ENCODE measurements at regions not wholly inside any gene's neighbourhood (a gene's known extent, or its start where the extent isn't known, plus 50 kb on each side); places are given as distances from the start of the nearest gene placed in this dataset.
A peak's percentile ranks its signal among the peaks of the same experiment; 100 is the strongest.
"Not testable (repeated sequence)": the region's sequence is repeated elsewhere in the genome, so short reads cannot be mapped to it uniquely, and the experiment has no call there.

- no peak overlapping the region for H3K4me3 ChIP-seq (replicated peaks; ENCODE audit: low read depth, low read length)
- peak; percentile 67 for DNase-seq (ENCODE audit: low read depth)
- TF ChIP-seq, protein P1, sequence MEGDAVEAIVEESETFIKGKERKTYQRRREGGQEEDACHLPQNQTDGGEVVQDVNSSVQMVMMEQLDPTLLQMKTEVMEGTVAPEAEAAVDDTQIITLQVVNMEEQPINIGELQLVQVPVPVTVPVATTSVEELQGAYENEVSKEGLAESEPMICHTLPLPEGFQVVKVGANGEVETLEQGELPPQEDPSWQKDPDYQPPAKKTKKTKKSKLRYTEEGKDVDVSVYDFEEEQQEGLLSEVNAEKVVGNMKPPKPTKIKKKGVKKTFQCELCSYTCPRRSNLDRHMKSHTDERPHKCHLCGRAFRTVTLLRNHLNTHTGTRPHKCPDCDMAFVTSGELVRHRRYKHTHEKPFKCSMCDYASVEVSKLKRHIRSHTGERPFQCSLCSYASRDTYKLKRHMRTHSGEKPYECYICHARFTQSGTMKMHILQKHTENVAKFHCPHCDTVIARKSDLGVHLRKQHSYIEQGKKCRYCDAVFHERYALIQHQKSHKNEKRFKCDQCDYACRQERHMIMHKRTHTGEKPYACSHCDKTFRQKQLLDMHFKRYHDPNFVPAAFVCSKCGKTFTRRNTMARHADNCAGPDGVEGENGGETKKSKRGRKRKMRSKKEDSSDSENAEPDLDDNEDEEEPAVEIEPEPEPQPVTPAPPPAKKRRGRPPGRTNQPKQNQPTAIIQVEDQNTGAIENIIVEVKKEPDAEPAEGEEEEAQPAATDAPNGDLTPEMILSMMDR (IDR thresholded peaks at IDR 0.05; ENCODE audit: low read length, missing control alignments), result peak; percentile 84
Observed at GRCh38 chr1:147389532-147390184, 147.2 kb downstream of the CHD1L start.

- no peak overlapping the region for H3K4me3 ChIP-seq (replicated peaks; ENCODE audit: low read depth, low read length)
- no peak for DNase-seq (ENCODE audit: low read depth)
- TF ChIP-seq, protein P1 (IDR thresholded peaks at IDR 0.05; ENCODE audit: low read length, missing control alignments), result no peak
Observed at GRCh38 chr1:147390185-147390542, 147.7 kb downstream of the CHD1L start.

DNA sequence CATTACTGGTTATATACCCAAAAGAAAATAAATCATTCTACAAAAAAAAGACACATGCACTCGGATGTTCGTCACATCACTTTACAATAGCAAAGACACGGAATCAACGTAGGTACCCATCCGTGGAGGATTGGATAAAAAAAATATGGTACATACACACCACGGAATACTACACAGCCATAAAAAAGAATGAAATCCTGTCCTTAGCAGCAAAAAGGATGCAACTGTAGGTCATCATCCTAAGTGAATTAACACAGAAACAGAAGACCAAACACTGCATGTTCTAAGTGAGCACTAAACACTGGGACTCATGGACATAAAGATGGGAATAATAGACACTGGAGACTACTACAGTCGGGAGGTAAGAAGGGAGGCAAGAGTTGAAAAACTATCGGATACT, 148.6 kb downstream of the CHD1L start:
- no peak overlapping the region for H3K4me3 ChIP-seq (replicated peaks; ENCODE audit: low read depth, low read length)
- TF ChIP-seq, protein P1 (IDR thresholded peaks at IDR 0.05; ENCODE audit: low read length, missing control alignments), result no peak
- no peak for DNase-seq (ENCODE audit: low read depth)

DNA sequence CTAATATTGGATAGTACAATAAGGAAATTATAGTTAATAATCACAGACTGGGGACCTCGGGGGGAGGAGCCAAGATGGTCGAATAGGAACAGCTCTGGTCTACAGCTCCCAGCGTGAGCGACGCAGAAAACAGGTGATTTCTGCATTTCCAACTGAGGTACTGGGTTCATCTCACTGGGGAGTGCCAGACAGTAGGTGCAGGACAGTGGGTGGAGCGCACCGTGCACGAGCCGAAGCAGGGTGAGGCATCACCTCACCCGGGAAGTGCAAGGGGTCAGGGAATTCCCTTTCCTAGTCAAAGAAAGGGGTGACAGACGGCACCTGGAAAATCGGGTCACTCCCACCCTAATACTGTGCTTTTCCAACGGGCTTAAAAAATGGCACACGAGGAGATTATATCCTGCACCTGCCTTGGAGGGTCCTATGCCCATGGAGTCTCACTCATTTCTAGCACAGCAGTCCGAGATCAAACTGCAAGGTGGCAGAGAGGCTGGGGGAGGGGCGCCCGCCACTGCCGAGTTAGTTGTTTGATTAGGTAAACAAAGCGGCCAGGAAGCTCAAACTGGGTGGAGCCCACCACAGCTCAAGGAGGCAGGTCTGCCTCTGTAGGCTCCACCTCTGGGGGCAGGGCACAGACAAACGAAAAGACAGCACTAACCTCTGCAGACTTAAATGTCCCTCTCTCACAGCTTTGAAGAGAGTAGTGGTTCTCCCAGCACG, 138.8 kb upstream of the BCL9 start:
- H3K4me3 ChIP-seq (replicated peaks; ENCODE audit: low read depth, low read length); DNase-seq (ENCODE audit: low read depth): not testable (repeated sequence)

DNA sequence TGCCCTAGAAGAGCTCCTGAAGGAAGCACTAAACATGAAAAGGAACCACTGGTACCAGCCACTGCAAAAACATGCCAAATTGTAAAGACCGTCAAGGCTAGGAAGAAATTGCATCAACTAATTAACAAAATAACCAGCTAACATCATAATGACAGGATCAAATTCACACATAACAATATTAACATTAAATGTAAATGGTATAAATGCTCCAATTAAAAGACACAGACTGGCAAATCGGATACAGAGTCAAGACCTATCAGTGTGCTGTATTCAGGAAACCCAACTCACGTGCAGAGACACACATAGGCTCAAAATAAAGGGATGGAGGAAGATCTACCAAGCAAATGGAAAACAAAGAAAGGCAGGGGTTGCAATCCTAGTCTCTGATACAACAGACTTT, 137.0 kb upstream of the BCL9 start:
- not testable (repeated sequence) for H3K4me3 ChIP-seq (replicated peaks; ENCODE audit: low read depth, low read length); DNase-seq (ENCODE audit: low read depth)

DNA sequence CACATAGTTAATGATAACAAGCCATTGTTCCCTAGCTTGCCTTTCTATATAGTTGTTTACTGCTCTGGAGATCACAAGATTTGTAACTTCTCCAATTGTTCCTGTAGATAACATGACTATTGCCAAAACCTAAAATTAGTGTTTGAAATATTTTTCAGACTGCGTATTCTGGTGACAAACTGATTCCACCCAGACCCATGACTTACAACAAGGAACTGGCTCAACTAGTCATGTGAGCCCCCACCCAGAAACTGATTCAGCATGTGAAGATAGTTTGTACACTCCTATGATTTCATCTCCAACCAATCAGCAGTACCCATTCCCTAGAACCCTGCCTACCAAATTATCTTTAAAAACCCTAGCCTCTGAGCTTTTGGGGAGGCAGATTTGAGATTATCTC, 131.4 kb upstream of the BCL9 start:
- no peak for DNase-seq (ENCODE audit: low read depth)
- TF ChIP-seq, protein P1 (IDR thresholded peaks at IDR 0.05; ENCODE audit: low read length, missing control alignments), result no peak
- H3K4me3 ChIP-seq (replicated peaks; ENCODE audit: low read depth, low read length), result no peak overlapping the region

- H3K4me3 ChIP-seq (replicated peaks; ENCODE audit: low read depth, low read length), result no peak overlapping the region
- no peak for DNase-seq (ENCODE audit: low read depth)
- TF ChIP-seq, protein P1 (IDR thresholded peaks at IDR 0.05; ENCODE audit: low read length, missing control alignments), result no peak
Observed at GRCh38 chr1:147413110-147413605, 128.1 kb upstream of the BCL9 start.
